WTC11 (cell line): ENCODE measurements at regions not wholly inside any gene's neighbourhood (a gene's known extent, or its start where the extent isn't known, plus 50 kb on each side); places are given as distances from the start of the nearest gene placed in this dataset.

Experiments
- ATAC-seq: fragments of 200-7000 bp; cut with Tn5 transposase; 2 replicates; pipeline ENCODE4 v1.10.0; 2021; ENCODE audit warnings: mild to moderate bottlenecking, moderate library complexity
- CTCF ChIA-PET: fragments of 300-600 bp; sonication (Branson Sonifier 250); formaldehyde crosslinking; loops from one replicate; lab custom pipeline; 2021; ENCODE audit warnings: antibody characterized with exemption; lab: Charles Lee
- POLR2A ChIA-PET: fragments of 350-600 bp; sonication (Branson Sonifier 250); formaldehyde crosslinking; loops from one replicate; lab custom pipeline; 2021; ENCODE audit warnings: antibody characterized with exemption; lab: Charles Lee
- DNase-seq: peaks from one replicate; pipeline ENCODE4 v3.0.0; 2021; ENCODE audit warnings: low spot score
- H3K27ac Mint-ChIP-seq: 2 replicates; pipeline ENCODE4 v1.8.0; 2021; ENCODE audit warnings: mixed read lengths
- H3K27me3 Mint-ChIP-seq: 2 replicates; pipeline ENCODE4 v1.8.0; 2021; ENCODE audit warnings: low read depth, mild to moderate bottlenecking, moderate library complexity, mixed read lengths
- H3K36me3 Mint-ChIP-seq: 2 replicates; pipeline ENCODE4 v1.8.0; 2021; ENCODE audit warnings: mixed read lengths
- H3K4me1 Mint-ChIP-seq: 2 replicates; pipeline ENCODE4 v1.8.0; 2022; ENCODE audit warnings: mixed read lengths
- H3K4me3 Mint-ChIP-seq: 2 replicates; pipeline ENCODE4 v1.8.0; 2021; ENCODE audit warnings: mild to moderate bottlenecking, moderate library complexity, mixed read lengths
- H3K9me3 Mint-ChIP-seq: 2 replicates; pipeline ENCODE4 v1.8.0; 2021; ENCODE audit warnings: mixed read lengths
- FOXJ3 ChIP-seq: sonication (generic); formaldehyde crosslinking; IDR thresholded peaks from 2 replicates; pipeline ENCODE4 v1.9.0; 2021; ENCODE audit warnings: missing genetic modification reagents, mild to moderate bottlenecking, borderline replicate concordance
- GABPB1 ChIP-seq: sonication (generic); formaldehyde crosslinking; IDR thresholded peaks from 2 replicates; pipeline ENCODE4 v1.8.1; 2023; ENCODE audit warnings: mild to moderate bottlenecking, missing genetic modification reagents
- NFE2L1 ChIP-seq: sonication (generic); formaldehyde crosslinking; IDR thresholded peaks from 2 replicates; pipeline ENCODE4 v1.8.1; 2023; ENCODE audit warnings: missing genetic modification reagents
- OVOL2 ChIP-seq: fragments of 250-450 bp; sonication (Bioruptor Pico); IDR thresholded peaks from 2 replicates; pipeline ENCODE4 v1.9.0; 2021; ENCODE audit warnings: mild to moderate bottlenecking, borderline replicate concordance
- RORB ChIP-seq: fragments of 250-450 bp; sonication (Bioruptor Pico); IDR thresholded peaks from 2 replicates; pipeline ENCODE4 v1.9.0; 2021; ENCODE audit warnings: mild to moderate bottlenecking
- SMAD4 ChIP-seq: sonication (generic); formaldehyde crosslinking; IDR thresholded peaks from 2 replicates; pipeline ENCODE4 v1.8.0; 2022; ENCODE audit warnings: mild to moderate bottlenecking, missing genetic modification reagents
- TP53 ChIP-seq: sonication (generic); formaldehyde crosslinking; IDR thresholded peaks from 2 replicates; pipeline ENCODE4 v1.8.1; 2023; ENCODE audit warnings: mild to moderate bottlenecking, missing genetic modification reagents
- ZNF138 ChIP-seq: sonication (generic); formaldehyde crosslinking; conservative IDR thresholded peaks from 2 replicates; pipeline ENCODE4 v1.8.1; 2022; ENCODE audit warnings: mild to moderate bottlenecking, moderate library complexity, missing genetic modification reagents
- ZNF416 ChIP-seq: fragments of 250-450 bp; sonication (Bioruptor Pico); IDR thresholded peaks from 2 replicates; pipeline ENCODE4 v1.9.0; 2021; ENCODE audit warnings: mild to moderate bottlenecking, inconsistent platforms
- TF ChIP-seq, protein P1 (sequence below): fragments of 200-600 bp; IDR thresholded peaks from 2 replicates; pipeline ENCODE4 v1.8.0; 2022; ENCODE audit warnings: antibody characterized with exemption
- TF ChIP-seq, protein P2 (sequence below): sonication (generic); formaldehyde crosslinking; conservative IDR thresholded peaks from 2 replicates; pipeline ENCODE4 v1.8.1; 2022; ENCODE audit warnings: mild to moderate bottlenecking, missing genetic modification reagents
- TF ChIP-seq, protein P3 (sequence below): sonication (generic); formaldehyde crosslinking; IDR thresholded peaks from 2 replicates; pipeline ENCODE4 v1.8.0; 2022; ENCODE audit warnings: mild to moderate bottlenecking, missing genetic modification reagents
- TF ChIP-seq, protein P4 (sequence below): sonication (generic); formaldehyde crosslinking; IDR thresholded peaks from 2 replicates; pipeline ENCODE4 v1.8.0; 2022; ENCODE audit warnings: mild to moderate bottlenecking, missing genetic modification reagents
- TF ChIP-seq, protein P5 (sequence below): fragments of 250-450 bp; sonication (Bioruptor Pico); IDR thresholded peaks from 2 replicates; pipeline ENCODE4 v1.9.0; 2021; ENCODE audit warnings: mild to moderate bottlenecking
- TF ChIP-seq, protein P6 (sequence below): sonication (generic); formaldehyde crosslinking; IDR thresholded peaks from 2 replicates; pipeline ENCODE4 v1.8.1; 2022; ENCODE audit warnings: mild to moderate bottlenecking, moderate library complexity, missing genetic modification reagents
- TF ChIP-seq, protein P7 (sequence below): fragments of 250-450 bp; sonication (Bioruptor Pico); IDR thresholded peaks from 2 replicates; pipeline ENCODE4 v1.8.0; 2021; ENCODE audit warnings: mild to moderate bottlenecking

DNA sequence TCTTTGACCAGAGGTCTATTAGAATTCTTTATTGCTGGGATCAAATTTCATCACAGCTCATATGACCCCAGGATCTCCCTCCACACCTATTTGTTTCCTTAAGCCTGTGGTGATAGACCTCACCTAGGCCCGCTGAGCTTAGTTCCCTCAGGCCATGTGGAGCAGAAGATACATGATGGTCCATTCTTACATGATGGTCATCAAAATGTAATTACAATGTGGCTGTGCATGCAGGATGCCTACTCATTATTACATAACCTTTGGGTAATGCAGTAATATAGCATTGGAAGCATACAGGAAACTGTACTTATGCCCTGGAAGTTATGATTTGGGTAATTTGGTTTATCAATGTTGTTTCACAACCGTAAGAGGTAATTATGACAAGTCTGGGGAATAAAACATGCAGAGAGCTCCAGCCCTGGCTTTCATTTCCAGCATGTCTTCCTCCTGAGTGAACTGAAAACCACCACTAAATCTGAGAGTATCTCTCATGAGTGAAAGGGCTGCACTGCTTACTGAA is 67.0 kb upstream of the AGA start (continued):
- TF ChIP-seq, protein P1, sequence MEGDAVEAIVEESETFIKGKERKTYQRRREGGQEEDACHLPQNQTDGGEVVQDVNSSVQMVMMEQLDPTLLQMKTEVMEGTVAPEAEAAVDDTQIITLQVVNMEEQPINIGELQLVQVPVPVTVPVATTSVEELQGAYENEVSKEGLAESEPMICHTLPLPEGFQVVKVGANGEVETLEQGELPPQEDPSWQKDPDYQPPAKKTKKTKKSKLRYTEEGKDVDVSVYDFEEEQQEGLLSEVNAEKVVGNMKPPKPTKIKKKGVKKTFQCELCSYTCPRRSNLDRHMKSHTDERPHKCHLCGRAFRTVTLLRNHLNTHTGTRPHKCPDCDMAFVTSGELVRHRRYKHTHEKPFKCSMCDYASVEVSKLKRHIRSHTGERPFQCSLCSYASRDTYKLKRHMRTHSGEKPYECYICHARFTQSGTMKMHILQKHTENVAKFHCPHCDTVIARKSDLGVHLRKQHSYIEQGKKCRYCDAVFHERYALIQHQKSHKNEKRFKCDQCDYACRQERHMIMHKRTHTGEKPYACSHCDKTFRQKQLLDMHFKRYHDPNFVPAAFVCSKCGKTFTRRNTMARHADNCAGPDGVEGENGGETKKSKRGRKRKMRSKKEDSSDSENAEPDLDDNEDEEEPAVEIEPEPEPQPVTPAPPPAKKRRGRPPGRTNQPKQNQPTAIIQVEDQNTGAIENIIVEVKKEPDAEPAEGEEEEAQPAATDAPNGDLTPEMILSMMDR, result no peak
- TF ChIP-seq, protein P2, sequence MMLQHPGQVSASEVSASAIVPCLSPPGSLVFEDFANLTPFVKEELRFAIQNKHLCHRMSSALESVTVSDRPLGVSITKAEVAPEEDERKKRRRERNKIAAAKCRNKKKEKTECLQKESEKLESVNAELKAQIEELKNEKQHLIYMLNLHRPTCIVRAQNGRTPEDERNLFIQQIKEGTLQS (CRISPR knock-in tag), result no peak
- TF ChIP-seq GABPB1 (CRISPR knock-in tag) (no peak), NFE2L1 (CRISPR knock-in tag) (no peak)
- TF ChIP-seq, protein P3, sequence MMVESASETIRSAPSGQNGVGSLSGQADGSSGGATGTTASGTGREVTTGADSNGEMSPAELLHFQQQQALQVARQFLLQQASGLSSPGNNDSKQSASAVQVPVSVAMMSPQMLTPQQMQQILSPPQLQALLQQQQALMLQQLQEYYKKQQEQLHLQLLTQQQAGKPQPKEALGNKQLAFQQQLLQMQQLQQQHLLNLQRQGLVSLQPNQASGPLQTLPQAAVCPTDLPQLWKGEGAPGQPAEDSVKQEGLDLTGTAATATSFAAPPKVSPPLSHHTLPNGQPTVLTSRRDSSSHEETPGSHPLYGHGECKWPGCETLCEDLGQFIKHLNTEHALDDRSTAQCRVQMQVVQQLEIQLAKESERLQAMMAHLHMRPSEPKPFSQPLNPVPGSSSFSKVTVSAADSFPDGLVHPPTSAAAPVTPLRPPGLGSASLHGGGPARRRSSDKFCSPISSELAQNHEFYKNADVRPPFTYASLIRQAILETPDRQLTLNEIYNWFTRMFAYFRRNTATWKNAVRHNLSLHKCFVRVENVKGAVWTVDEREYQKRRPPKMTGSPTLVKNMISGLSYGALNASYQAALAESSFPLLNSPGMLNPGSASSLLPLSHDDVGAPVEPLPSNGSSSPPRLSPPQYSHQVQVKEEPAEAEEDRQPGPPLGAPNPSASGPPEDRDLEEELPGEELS (CRISPR knock-in tag), result no peak
- TF ChIP-seq, protein P4, sequence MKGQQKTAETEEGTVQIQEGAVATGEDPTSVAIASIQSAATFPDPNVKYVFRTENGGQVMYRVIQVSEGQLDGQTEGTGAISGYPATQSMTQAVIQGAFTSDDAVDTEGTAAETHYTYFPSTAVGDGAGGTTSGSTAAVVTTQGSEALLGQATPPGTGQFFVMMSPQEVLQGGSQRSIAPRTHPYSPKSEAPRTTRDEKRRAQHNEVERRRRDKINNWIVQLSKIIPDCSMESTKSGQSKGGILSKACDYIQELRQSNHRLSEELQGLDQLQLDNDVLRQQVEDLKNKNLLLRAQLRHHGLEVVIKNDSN, result no peak

DNA sequence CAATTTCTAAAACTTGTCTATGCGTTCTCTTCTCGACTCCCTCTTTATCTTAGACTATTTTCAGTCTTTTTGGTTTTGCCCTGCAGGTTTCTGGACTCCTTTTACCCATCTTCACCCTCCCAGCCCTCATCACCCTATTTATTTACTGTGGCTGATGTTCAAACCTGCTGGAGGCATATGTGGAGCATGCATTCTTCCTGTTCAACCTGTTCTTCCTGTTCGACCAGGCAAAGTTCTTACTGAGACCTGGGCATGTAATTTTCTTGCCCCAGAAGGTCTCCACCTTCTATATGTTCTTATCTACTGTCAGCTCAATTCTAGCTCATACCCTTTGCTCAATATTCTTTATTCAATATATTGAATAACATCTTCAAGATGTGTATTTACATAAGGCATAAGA is 69.4 kb upstream of the AGA start:
- peaks cover 3% of the 10 kb centered on the region; the same call in 1 of the 2 replicates for H3K36me3 Mint-ChIP-seq
- no peak for DNase-seq
- peaks cover 13% of the 10 kb centered on the region for H3K4me1 Mint-ChIP-seq
- CTCF ChIA-PET, result no interaction called here
- H3K9me3 Mint-ChIP-seq, result peaks cover 4% of the 10 kb centered on the region
- no peak overlapping the region for H3K4me3 Mint-ChIP-seq
- H3K27ac Mint-ChIP-seq, result no peak overlapping the region
- no peaks in the 10 kb centered on the region for H3K27me3 Mint-ChIP-seq
- TF ChIP-seq OVOL2 (CRISPR knock-in tag) (no peak), SMAD4 (no peak)
- TF ChIP-seq, protein P3 (CRISPR knock-in tag), result no peak
- TF ChIP-seq, protein P4, result no peak
- TF ChIP-seq, protein P5, sequence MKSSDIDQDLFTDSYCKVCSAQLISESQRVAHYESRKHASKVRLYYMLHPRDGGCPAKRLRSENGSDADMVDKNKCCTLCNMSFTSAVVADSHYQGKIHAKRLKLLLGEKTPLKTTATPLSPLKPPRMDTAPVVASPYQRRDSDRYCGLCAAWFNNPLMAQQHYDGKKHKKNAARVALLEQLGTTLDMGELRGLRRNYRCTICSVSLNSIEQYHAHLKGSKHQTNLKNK (CRISPR knock-in tag), result no peak
- TF ChIP-seq, all 79 proteins: peak for 0
- no peak for ATAC-seq
- POLR2A ChIA-PET, result no interaction called here

DNA sequence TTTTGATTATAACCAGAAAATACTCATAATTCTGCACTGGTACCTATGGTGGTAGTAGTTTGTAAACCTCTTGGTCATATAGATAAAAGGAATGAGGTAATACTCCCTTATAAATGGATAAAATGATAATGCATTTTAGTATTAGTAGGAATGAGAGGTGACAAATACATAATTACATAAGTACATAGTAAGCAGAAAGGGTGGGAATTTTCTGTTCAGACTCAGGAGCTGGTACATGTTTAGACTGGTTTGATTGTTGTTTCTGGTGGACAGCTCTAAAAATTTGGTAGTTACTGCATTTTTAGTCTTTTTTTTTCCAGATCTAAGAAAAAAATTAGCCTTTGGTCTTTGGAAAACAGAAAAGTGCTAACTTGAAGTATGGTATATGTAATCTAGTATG is 70.4 kb upstream of the AGA start:
- Mint-ChIP-seq H3K4me1 (peaks cover 13% of the 10 kb centered on the region), H3K9me3 (peaks cover 4% of the 10 kb centered on the region), H3K27ac (no peak overlapping the region), H3K36me3 (peaks cover 3% of the 10 kb centered on the region; the same call in 1 of the 2 replicates), H3K27me3 (no peaks in the 10 kb centered on the region), H3K4me3 (no peak overlapping the region)
- DNase-seq, result no peak
- ATAC-seq, result no peak
- CTCF ChIA-PET, result no interaction called here
- POLR2A ChIA-PET, result no interaction called here
- TF ChIP-seq, protein P6, sequence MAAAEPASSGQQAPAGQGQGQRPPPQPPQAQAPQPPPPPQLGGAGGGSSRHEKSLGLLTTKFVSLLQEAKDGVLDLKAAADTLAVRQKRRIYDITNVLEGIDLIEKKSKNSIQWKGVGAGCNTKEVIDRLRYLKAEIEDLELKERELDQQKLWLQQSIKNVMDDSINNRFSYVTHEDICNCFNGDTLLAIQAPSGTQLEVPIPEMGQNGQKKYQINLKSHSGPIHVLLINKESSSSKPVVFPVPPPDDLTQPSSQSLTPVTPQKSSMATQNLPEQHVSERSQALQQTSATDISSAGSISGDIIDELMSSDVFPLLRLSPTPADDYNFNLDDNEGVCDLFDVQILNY (CRISPR knock-in tag), result no peak
- TF ChIP-seq FOXJ3 (CRISPR knock-in tag) (no peak), ZNF138 (CRISPR knock-in tag) (no peak), RORB (CRISPR knock-in tag) (no peak), ZNF416 (CRISPR knock-in tag) (no peak), TP53 (CRISPR knock-in tag) (no peak)
- TF ChIP-seq, protein P7, sequence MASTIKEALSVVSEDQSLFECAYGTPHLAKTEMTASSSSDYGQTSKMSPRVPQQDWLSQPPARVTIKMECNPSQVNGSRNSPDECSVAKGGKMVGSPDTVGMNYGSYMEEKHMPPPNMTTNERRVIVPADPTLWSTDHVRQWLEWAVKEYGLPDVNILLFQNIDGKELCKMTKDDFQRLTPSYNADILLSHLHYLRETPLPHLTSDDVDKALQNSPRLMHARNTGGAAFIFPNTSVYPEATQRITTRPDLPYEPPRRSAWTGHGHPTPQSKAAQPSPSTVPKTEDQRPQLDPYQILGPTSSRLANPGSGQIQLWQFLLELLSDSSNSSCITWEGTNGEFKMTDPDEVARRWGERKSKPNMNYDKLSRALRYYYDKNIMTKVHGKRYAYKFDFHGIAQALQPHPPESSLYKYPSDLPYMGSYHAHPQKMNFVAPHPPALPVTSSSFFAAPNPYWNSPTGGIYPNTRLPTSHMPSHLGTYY, result no peak
- TF ChIP-seq, protein P5 (CRISPR knock-in tag), result no peak
- TF ChIP-seq, protein P1, result no peak
